ENCODE measurements at regions not wholly inside any gene's neighbourhood (a gene's known extent, or its start where the extent isn't known, plus 50 kb on each side); places are given as distances from the start of the nearest gene placed in this dataset.

DNA sequence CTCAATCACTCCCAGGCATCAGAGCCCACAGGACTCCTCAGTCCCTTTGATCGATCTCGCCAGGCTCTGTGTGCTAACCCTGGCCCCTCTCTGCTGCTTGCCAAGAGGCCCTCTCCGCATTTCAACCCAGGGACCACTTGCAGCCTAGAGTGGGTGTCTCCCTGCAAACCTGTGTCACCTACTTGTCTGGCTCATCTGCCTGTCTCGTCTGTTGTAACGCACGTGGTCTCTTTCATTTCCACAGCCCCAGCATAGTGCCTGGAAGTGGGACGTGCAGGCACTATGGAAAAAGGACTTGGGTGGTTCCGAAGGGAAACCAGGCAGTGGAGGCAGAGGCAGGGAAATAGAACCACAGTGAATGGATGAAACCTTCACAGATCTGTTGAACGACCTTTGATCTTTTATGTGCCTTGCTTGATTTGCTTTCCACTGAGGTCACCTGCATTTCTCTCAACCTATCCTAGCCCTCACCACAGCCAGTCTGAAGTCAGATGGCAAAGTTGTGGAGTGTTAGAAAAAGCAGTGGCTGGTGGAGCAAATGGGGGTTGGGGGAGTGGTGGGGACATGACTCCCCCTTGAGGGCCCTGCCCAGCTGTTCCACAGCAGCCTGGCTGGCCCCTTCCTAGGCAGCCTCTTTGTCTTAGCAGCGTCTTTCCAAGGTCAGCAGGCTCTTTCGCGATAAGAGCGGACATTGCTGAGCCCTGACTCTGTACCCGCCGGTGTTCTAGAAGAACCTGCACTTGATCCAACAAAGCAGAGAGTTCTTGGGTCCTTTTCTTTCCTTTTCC, 55.8 kb upstream of the TAGAP start:
- Histone ChIP-seq H3K18ac (ENCODE audit: extremely low read depth, low read length) (no peak overlapping the region), H3K27me3 (replicated peaks in 1 of 4; ENCODE audit: control insufficient read depth in 3 of 4, extremely low read depth in 1 of 4, insufficient read depth in 3 of 4, low read length in 3 of 4) (no peaks in the 10 kb centered on the region; a peak in 1 of 7 replicates), H4K5ac (ENCODE audit: insufficient read length, low read depth, low read length) (no peak overlapping the region), H3K36me3 (ENCODE audit: control insufficient read depth in 2 of 4, insufficient read depth in 4 of 4, low read length in 3 of 4) (no peaks in the 10 kb centered on the region), H3K4ac (replicated peaks; ENCODE audit: insufficient read length, low read depth, low read length) (no peak overlapping the region), H2BK15ac (ENCODE audit: low read length) (no peak overlapping the region), H2BK5ac (ENCODE audit: low read depth, low read length) (no peak overlapping the region), H3K56ac (replicated peaks; ENCODE audit: insufficient read length, low read depth, low read length) (no peak overlapping the region), H3K9ac (replicated peaks in 1 of 4; ENCODE audit: extremely low read depth in 1 of 4, low read depth in 3 of 4, low read length in 3 of 4) (no peak overlapping the region), H3K23ac (ENCODE audit: insufficient read length) (no peak overlapping the region), H3K14ac (ENCODE audit: insufficient read length) (no peak overlapping the region), H4K91ac (replicated peaks; ENCODE audit: insufficient read length, low read length) (no peak overlapping the region), H3K4me1 (replicated peaks in 1 of 4; ENCODE audit: control insufficient read depth in 3 of 4, insufficient read depth in 4 of 4, low read length in 3 of 4) (peaks cover 0 to 4% (median under 1%) of the 10 kb centered on the region in 4 experiments; a peak in 4 of 7 replicates), H3K4me2 (ENCODE audit: insufficient read depth in 1 of 2, low read depth in 2 of 2, low read length in 2 of 2) (no peak overlapping the region), H3K9me3 (ENCODE audit: insufficient read depth in 2 of 2, low read depth in 1 of 2, low read length in 1 of 2) (no peaks in the 10 kb centered on the region), H3K4me3 (ENCODE audit: extremely low read depth in 1 of 4, insufficient read depth in 2 of 4, low read depth in 3 of 4, low read length in 4 of 4) (no peak overlapping the region), H2AFZ (ENCODE audit: low read length) (peak overlapping the region; percentile 96), H2BK120ac (replicated peaks; ENCODE audit: low read depth, low read length) (no peak overlapping the region), H3K79me2 (ENCODE audit: control insufficient read depth in 1 of 2, insufficient read depth in 2 of 2, low read length in 2 of 2) (no peaks in the 10 kb centered on the region), H2BK20ac (ENCODE audit: low read length) (no peak overlapping the region), H2AK5ac (ENCODE audit: low read depth, low read length) (no peak overlapping the region), H3K23me2 (ENCODE audit: low read depth, low read length) (no peaks in the 10 kb centered on the region), H4K8ac (ENCODE audit: extremely low read depth, insufficient read depth, low read length) (no peak overlapping the region), H4K20me1 (replicated peaks in 1 of 2; ENCODE audit: control insufficient read depth in 1 of 2, insufficient read depth in 2 of 2, low read length in 2 of 2) (no peaks in the 10 kb centered on the region), H3K79me1 (ENCODE audit: low read depth, low read length) (no peaks in the 10 kb centered on the region), H3K27ac (ENCODE audit: low read depth, low read length) (no peak overlapping the region), H2BK12ac (ENCODE audit: low read depth, low read length) (peak overlapping the region; percentile 62; the same call in 1 of the 2 replicates)
- TF ChIP-seq RAD21 (IDR thresholded peaks at IDR 0.05 in 1 of 2, conservative IDR thresholded peaks at IDR 0.05 in 1 of 2; ENCODE audit: low read depth in 2 of 2, low read length in 2 of 2) = 0 out of 4 replicates have a peak, but pooled peaks of 1 of the 2 experiments have one; percentile 4
- no peak for TF ChIP-seq RNF2 (IDR thresholded peaks at IDR 0.05; ENCODE audit: borderline replicate concordance, low read depth, low read length, missing control alignments, poor library complexity, severe bottlenecking)
- TF ChIP-seq TAF7 (optimal IDR thresholded peaks at IDR 0.05; ENCODE audit: borderline replicate concordance, low read depth, low read length) = no peak
- no peak for TF ChIP-seq SIX5 (IDR thresholded peaks at IDR 0.05; ENCODE audit: low read depth, low read length)
- DNase-seq (ENCODE audit: low read depth in 1 of 2, low spot score in 2 of 2) = no peak
- 85% methylated on average over 15 of the region's 15 CpGs; no CpG with 5 or more reads in 1 of the 2 experiments for WGBS, 2 experiments (ENCODE audit: extremely low coverage in 1 of 2, insufficient coverage in 1 of 2, insufficient read length in 1 of 2, insufficient replicate concordance in 2 of 2, low coverage in 1 of 2, low lambda C conversion rate in 2 of 2, missing lambda C conversion rate in 1 of 2)
- FAIRE-seq = no peak
- CTCF ChIA-PET (ENCODE audit: partially characterized antibody) = interaction anchor here (0.8 to 7.9 kb wide), 3 partner anchors 9 to 92 kb away, joined by 3 to 144 read pairs (median 106); partner anchors contain the start of gene TAGAP
- POLR2A ChIA-PET (ENCODE audit: partially characterized antibody) = no interaction called here

Data from H1 (cell line).